Suprapubic skin (tissue), 4 donors: ENCODE measurements at regions not wholly inside any gene's neighbourhood (a gene's known extent, or its start where the extent isn't known, plus 50 kb on each side); places are given as distances from the start of the nearest gene placed in this dataset.

Experiments
- CTCF ChIP-seq, 2 donors: fragments of 200-600 bp in 1 of 2; fragments of 450-650 bp in 1 of 2; sonication (generic) in 1 of 2; IDR thresholded peaks; one replicate each; pipeline ENCODE4 v1.5.1; 2016 to 2019; ENCODE audit warnings: antibody characterized with exemption in 2 of 2, mild to moderate bottlenecking in 1 of 2, moderate library complexity in 1 of 2
- EP300 ChIP-seq: sonication (generic); formaldehyde crosslinking; IDR thresholded peaks from one replicate; pipeline ENCODE4 v1.6.1; 2017; ENCODE audit warnings: antibody characterized with exemption
- POLR2A ChIP-seq, 2 donors: fragments of 450-650 bp; IDR thresholded peaks; one replicate each; pipeline ENCODE4 v1.6.1; 2017; ENCODE audit warnings: antibody characterized with exemption in 2 of 2, mild to moderate bottlenecking in 2 of 2, moderate library complexity in 2 of 2
- POLR2AphosphoS5 ChIP-seq, 3 donors: sonication (generic); formaldehyde crosslinking; IDR thresholded peaks; one replicate each; pipeline ENCODE4 v1.6.1; 2017; ENCODE audit warnings: antibody characterized with exemption in 3 of 3

- TF ChIP-seq POLR2A (IDR thresholded peaks at IDR 0.05) (no peak), EP300 (no peak), CTCF (IDR thresholded peaks at IDR 0.05) (no peak), POLR2AphosphoS5 (IDR thresholded peaks at IDR 0.05) (no peak)
These were observed 540.9 kb upstream of the ADGRL2 start for GRCh38 chr1:81259625-81260411.
